ENCODE measurements at regions not wholly inside any gene's neighbourhood (a gene's known extent, or its start where the extent isn't known, plus 50 kb on each side); places are given as distances from the start of the nearest gene placed in this dataset.

- H3K9me3 ChIP-seq (replicated peaks; ENCODE audit: low read length): no peaks in the 10 kb centered on the region
- H3K36me3 ChIP-seq (ENCODE audit: insufficient read depth, low read length): no peaks in the 10 kb centered on the region
- no peak overlapping the region for H3K4me2 ChIP-seq (ENCODE audit: low read length)
- H3K27me3 ChIP-seq (ENCODE audit: control insufficient read depth, insufficient read depth, low read length): no peaks in the 10 kb centered on the region
- peaks cover 27% of the 10 kb centered on the region for H3K4me1 ChIP-seq (ENCODE audit: control insufficient read depth, insufficient read depth, low read length)
- no peak overlapping the region for H3K4me3 ChIP-seq (ENCODE audit: low read length)
- H3K9ac ChIP-seq (ENCODE audit: low read depth, low read length): no peak overlapping the region
These were observed 151.7 kb downstream of the DMRT2 start for GRCh38 chr9:1201901-1202300.

- Histone ChIP-seq H3K9me3 (replicated peaks; ENCODE audit: low read length) (no peaks in the 10 kb centered on the region), H3K9ac (ENCODE audit: low read depth, low read length) (no peak overlapping the region), H3K27me3 (ENCODE audit: control insufficient read depth, insufficient read depth, low read length) (no peaks in the 10 kb centered on the region), H3K4me1 (ENCODE audit: control insufficient read depth, insufficient read depth, low read length) (peaks cover 28% of the 10 kb centered on the region), H3K4me3 (ENCODE audit: low read length) (no peak overlapping the region), H3K36me3 (ENCODE audit: insufficient read depth, low read length) (no peaks in the 10 kb centered on the region), H3K4me2 (ENCODE audit: low read length) (no peak overlapping the region)
These were observed 152.5 kb downstream of the DMRT2 start for GRCh38 chr9:1202512-1203280.

- Histone ChIP-seq H3K27me3 (ENCODE audit: control insufficient read depth, insufficient read depth, low read length) (no peaks in the 10 kb centered on the region), H3K36me3 (ENCODE audit: insufficient read depth, low read length) (no peaks in the 10 kb centered on the region), H3K4me1 (ENCODE audit: control insufficient read depth, insufficient read depth, low read length) (peaks cover 21% of the 10 kb centered on the region), H3K4me3 (ENCODE audit: low read length) (peak overlapping the region; percentile 55), H3K4me2 (ENCODE audit: low read length) (peak overlapping the region; percentile 68), H3K9me3 (replicated peaks; ENCODE audit: low read length) (no peaks in the 10 kb centered on the region), H3K9ac (ENCODE audit: low read depth, low read length) (peak overlapping the region; percentile 81)
These were observed 157.5 kb downstream of the DMRT2 start for GRCh38 chr9:1207686-1208085.

DNA sequence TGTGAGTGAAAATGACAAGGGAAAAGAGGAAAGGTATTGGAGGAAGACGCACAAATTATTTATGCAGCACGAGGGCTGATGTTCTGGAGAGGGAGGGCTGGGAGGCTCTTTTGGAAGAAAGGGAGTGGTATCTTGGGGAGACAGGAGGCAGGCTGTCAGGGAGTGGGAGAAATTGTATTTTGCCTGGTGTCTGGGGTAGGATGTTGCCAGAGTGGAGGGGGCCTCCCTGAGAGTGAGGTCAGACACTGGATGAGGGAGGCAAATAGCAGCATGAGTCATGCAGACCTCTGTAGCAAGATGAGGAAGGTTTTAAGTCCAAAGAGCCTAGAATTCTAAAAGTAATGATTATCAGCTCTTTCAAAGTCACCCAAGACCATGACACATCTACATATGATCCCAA, 158.0 kb downstream of the DMRT2 start:
- Histone ChIP-seq H3K9me3 (replicated peaks; ENCODE audit: low read length) (no peaks in the 10 kb centered on the region), H3K4me3 (ENCODE audit: low read length) (peak overlapping the region; percentile 55), H3K4me1 (ENCODE audit: control insufficient read depth, insufficient read depth, low read length) (peaks cover 19% of the 10 kb centered on the region), H3K36me3 (ENCODE audit: insufficient read depth, low read length) (no peaks in the 10 kb centered on the region), H3K9ac (ENCODE audit: low read depth, low read length) (peak overlapping the region; percentile 81), H3K4me2 (ENCODE audit: low read length) (peak overlapping the region; percentile 68), H3K27me3 (ENCODE audit: control insufficient read depth, insufficient read depth, low read length) (no peaks in the 10 kb centered on the region)

GRCh38 chr9:1210954-1211353, 160.8 kb downstream of the DMRT2 start:
- no peaks in the 10 kb centered on the region for H3K9me3 ChIP-seq (replicated peaks; ENCODE audit: low read length)
- H3K4me2 ChIP-seq (ENCODE audit: low read length): no peak overlapping the region
- H3K9ac ChIP-seq (ENCODE audit: low read depth, low read length): no peak overlapping the region
- peaks cover 21% of the 10 kb centered on the region for H3K4me1 ChIP-seq (ENCODE audit: control insufficient read depth, insufficient read depth, low read length)
- H3K4me3 ChIP-seq (ENCODE audit: low read length): no peak overlapping the region
- no peaks in the 10 kb centered on the region for H3K27me3 ChIP-seq (ENCODE audit: control insufficient read depth, insufficient read depth, low read length)
- no peaks in the 10 kb centered on the region for H3K36me3 ChIP-seq (ENCODE audit: insufficient read depth, low read length)

DNA sequence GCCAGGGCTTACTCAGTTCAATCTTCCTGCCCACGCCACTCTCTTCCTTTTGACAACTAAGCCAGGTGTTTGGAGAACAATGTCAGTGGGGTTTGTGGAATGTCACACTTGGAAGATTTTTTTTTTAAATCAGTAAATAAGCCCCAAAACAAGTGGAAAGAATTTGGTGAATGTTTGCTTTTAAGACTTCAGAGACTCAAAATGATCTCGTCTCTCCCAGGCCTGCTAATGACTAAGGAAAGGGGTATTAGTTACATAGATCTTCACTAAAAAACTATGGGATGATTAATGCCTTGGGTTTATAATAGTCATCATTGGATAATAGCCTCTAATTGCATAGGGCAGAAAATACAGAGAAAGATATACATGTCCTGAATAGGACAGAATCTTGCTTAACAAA, 166.4 kb downstream of the DMRT2 start:
- no peak overlapping the region for H3K4me3 ChIP-seq (ENCODE audit: low read length)
- H3K4me2 ChIP-seq (ENCODE audit: low read length): peak overlapping the region; percentile 18
- peaks cover 29% of the 10 kb centered on the region for H3K4me1 ChIP-seq (ENCODE audit: control insufficient read depth, insufficient read depth, low read length)
- H3K27me3 ChIP-seq (ENCODE audit: control insufficient read depth, insufficient read depth, low read length): no peaks in the 10 kb centered on the region
- no peaks in the 10 kb centered on the region for H3K36me3 ChIP-seq (ENCODE audit: insufficient read depth, low read length)
- no peaks in the 10 kb centered on the region for H3K9me3 ChIP-seq (replicated peaks; ENCODE audit: low read length)
- H3K9ac ChIP-seq (ENCODE audit: low read depth, low read length): no peak overlapping the region

GRCh38 chr9:1217076-1217475, 166.9 kb downstream of the DMRT2 start:
- Histone ChIP-seq H3K27me3 (ENCODE audit: control insufficient read depth, insufficient read depth, low read length) (no peaks in the 10 kb centered on the region), H3K9me3 (replicated peaks; ENCODE audit: low read length) (no peaks in the 10 kb centered on the region), H3K4me2 (ENCODE audit: low read length) (peak overlapping the region; percentile 18), H3K9ac (ENCODE audit: low read depth, low read length) (no peak overlapping the region), H3K36me3 (ENCODE audit: insufficient read depth, low read length) (no peaks in the 10 kb centered on the region), H3K4me1 (ENCODE audit: control insufficient read depth, insufficient read depth, low read length) (peaks cover 32% of the 10 kb centered on the region), H3K4me3 (ENCODE audit: low read length) (no peak overlapping the region)

- H3K9me3 ChIP-seq (replicated peaks; ENCODE audit: low read length): no peaks in the 10 kb centered on the region
- H3K4me3 ChIP-seq (ENCODE audit: low read length): no peak overlapping the region
These were observed 169.1 kb downstream of the DMRT2 start for GRCh38 chr9:1219284-1219683.

DNA sequence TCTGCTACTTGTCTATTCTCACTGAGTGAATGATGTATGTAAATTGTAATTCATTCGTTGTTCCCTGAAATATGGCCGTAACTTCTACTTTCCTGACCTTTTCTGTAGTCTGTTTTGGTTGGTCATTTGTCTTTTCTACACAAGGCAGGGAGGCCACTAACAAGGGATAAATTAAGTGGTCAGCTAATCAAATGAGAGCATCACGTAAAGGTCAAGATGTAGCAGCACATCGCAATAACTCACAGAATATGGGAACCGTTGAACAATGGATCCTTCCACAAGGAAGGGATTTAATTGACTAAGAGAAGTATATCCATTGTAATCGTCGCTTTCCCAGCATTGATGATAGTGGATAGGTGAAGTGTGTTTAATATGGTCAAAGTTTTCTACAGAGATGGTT, 171.1 kb downstream of the DMRT2 start:
- Histone ChIP-seq H3K27me3 (ENCODE audit: control insufficient read depth, insufficient read depth, low read length) (no peaks in the 10 kb centered on the region), H3K4me2 (ENCODE audit: low read length) (no peak overlapping the region), H3K9ac (ENCODE audit: low read depth, low read length) (no peak overlapping the region), H3K4me3 (ENCODE audit: low read length) (no peak overlapping the region), H3K4me1 (ENCODE audit: control insufficient read depth, insufficient read depth, low read length) (peaks cover 37% of the 10 kb centered on the region), H3K9me3 (replicated peaks; ENCODE audit: low read length) (no peaks in the 10 kb centered on the region), H3K36me3 (ENCODE audit: insufficient read depth, low read length) (no peaks in the 10 kb centered on the region)

More at GRCh38 chr9:1219284-1219683, 169.1 kb downstream of the DMRT2 start:
- H3K27me3 ChIP-seq (ENCODE audit: control insufficient read depth, insufficient read depth, low read length): no peaks in the 10 kb centered on the region
- H3K4me2 ChIP-seq (ENCODE audit: low read length): no peak overlapping the region
- no peak overlapping the region for H3K9ac ChIP-seq (ENCODE audit: low read depth, low read length)
- H3K4me1 ChIP-seq (ENCODE audit: control insufficient read depth, insufficient read depth, low read length): peaks cover 42% of the 10 kb centered on the region
- no peaks in the 10 kb centered on the region for H3K36me3 ChIP-seq (ENCODE audit: insufficient read depth, low read length)

DNA sequence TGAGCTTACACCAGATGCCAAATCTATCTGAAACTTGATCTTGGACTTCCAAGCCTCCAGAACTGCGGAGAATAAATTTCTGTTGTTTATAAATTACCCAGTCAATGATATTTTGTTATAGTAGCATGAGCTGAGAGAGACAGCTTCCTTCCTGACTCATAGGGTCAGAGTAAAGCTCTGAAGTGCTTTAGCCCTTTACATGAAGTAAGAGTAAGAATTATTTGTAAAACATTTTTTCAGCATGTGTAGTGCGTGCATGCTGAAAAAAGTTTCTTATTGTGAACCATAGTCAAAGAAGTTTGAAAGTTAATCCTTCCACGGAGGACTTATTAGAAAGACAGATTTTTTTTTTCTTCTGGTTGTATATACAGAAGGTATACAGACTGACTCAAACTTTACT, 172.4 kb downstream of the DMRT2 start:
- peak overlapping the region; percentile 29 for H3K9ac ChIP-seq (ENCODE audit: low read depth, low read length)
- peaks cover 25% of the 10 kb centered on the region for H3K4me1 ChIP-seq (ENCODE audit: control insufficient read depth, insufficient read depth, low read length)
- H3K4me2 ChIP-seq (ENCODE audit: low read length): peak overlapping the region; percentile 32
- H3K9me3 ChIP-seq (replicated peaks; ENCODE audit: low read length): no peaks in the 10 kb centered on the region
- no peak overlapping the region for H3K4me3 ChIP-seq (ENCODE audit: low read length)
- no peaks in the 10 kb centered on the region for H3K36me3 ChIP-seq (ENCODE audit: insufficient read depth, low read length)
- H3K27me3 ChIP-seq (ENCODE audit: control insufficient read depth, insufficient read depth, low read length): no peaks in the 10 kb centered on the region

DNA sequence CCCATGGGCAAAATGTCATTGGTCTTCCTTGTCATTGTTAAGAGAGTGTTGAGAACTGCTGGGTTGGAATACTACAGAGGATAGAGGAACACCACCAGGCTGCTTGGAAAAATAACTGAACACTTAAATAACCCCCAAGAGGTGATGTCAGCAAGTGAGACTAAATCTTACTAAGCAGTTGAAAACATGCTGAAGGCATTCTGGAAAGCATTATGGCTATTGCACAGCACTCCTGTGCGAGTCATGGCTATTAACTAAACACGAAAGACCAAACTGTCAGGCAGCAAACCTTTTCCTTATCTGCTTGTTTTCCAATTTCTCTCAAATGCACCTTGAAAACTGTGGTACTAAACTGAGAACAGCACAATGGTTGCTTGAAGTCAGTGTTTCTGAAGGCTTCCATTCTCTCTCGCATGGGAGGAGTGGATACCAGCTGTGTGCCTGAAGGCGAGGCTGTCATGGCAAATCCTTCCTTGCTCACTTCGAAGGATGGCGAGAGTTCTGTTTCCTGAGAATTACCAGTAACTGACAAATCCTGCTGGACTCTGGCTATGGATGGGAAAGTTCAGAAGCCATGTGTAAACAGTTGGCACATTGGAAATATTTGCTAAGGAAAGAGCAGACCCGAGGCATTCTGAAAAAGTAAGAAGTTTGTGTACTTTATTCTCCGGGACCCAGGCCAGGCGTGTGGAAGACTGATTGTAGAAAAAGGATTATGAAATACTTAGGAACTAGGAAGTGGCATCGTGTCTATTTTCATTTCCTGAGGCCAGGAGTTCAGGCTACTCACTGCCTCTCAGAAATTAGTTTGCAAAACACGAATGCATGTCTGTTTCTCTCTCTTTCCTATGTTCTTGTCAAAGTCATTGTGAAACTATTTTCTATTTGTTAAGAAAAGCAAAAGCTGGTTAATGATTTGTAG, 182.1 kb downstream of the DMRT2 start:
- Histone ChIP-seq H3K36me3 (ENCODE audit: insufficient read depth, low read length) (no peaks in the 10 kb centered on the region), H3K27me3 (ENCODE audit: control insufficient read depth, insufficient read depth, low read length) (no peaks in the 10 kb centered on the region), H3K9ac (ENCODE audit: low read depth, low read length) (peak overlapping the region; percentile 69), H3K9me3 (replicated peaks; ENCODE audit: low read length) (no peaks in the 10 kb centered on the region), H3K4me1 (ENCODE audit: control insufficient read depth, insufficient read depth, low read length) (peaks cover 44% of the 10 kb centered on the region), H3K4me2 (ENCODE audit: low read length) (peak overlapping the region; percentile 74), H3K4me3 (ENCODE audit: low read length) (peak overlapping the region; percentile 34)
